Neural crest cell (in vitro differentiated cells): ENCODE measurements at regions not wholly inside any gene's neighbourhood (a gene's known extent, or its start where the extent isn't known, plus 50 kb on each side); places are given as distances from the start of the nearest gene placed in this dataset.

Source experiments
- DNase-seq: peaks from one replicate; pipeline ENCODE4 v3.0.0; 2021; ENCODE audit warnings: low read depth, mixed read lengths, low spot score
- H3K27ac Mint-ChIP-seq: one replicate; pipeline ENCODE4 v1.8.0; 2021; ENCODE audit warnings: mild to moderate bottlenecking, mixed read lengths; ENCODE audit not compliant: unreplicated experiment
- H3K27me3 Mint-ChIP-seq: 2 replicates; pipeline ENCODE4 v1.8.0; 2021; ENCODE audit warnings: low read depth, mild to moderate bottlenecking, mixed read lengths
- H3K36me3 Mint-ChIP-seq: 2 replicates; pipeline ENCODE4 v1.8.0; 2021; ENCODE audit warnings: low read depth, mild to moderate bottlenecking, mixed read lengths
- H3K4me1 Mint-ChIP-seq: 2 replicates; pipeline ENCODE4 v1.8.0; 2021; ENCODE audit warnings: mixed read lengths
- H3K4me3 Mint-ChIP-seq: one replicate; pipeline ENCODE4 v1.8.0; 2021; ENCODE audit warnings: mild to moderate bottlenecking, mixed read lengths
- H3K9me3 Mint-ChIP-seq: 2 replicates; pipeline ENCODE4 v1.8.0; 2021; ENCODE audit warnings: mixed read lengths
- CTCF ChIP-seq: fragments of 200-600 bp; sonication (generic); conservative IDR thresholded peaks from 2 replicates; pipeline ENCODE4 v1.5.0; 2021; ENCODE audit warnings: antibody characterized with exemption, mild to moderate bottlenecking

- TF ChIP-seq CTCF = no peak
- Mint-ChIP-seq H3K9me3 (peaks cover 3% of the 10 kb centered on the region), H3K36me3 (no peaks in the 10 kb centered on the region), H3K4me1 (no peaks in the 10 kb centered on the region), H3K27me3 (no peaks in the 10 kb centered on the region), H3K4me3 (no peak overlapping the region), H3K27ac (no peak overlapping the region)
- DNase-seq = no peak
These were observed 82.4 kb upstream of the CYYR1 start for GRCh38 chr21:26655460-26655859.

- Mint-ChIP-seq H3K4me3 (no peak overlapping the region), H3K9me3 (no peaks in the 10 kb centered on the region), H3K36me3 (no peaks in the 10 kb centered on the region), H3K27me3 (no peaks in the 10 kb centered on the region), H3K4me1 (no peaks in the 10 kb centered on the region), H3K27ac (no peak overlapping the region)
- no peak for TF ChIP-seq CTCF
- no peak for DNase-seq
These were observed 80.3 kb upstream of the CYYR1 start for GRCh38 chr21:26653430-26653829.

GRCh38 chr21:26652854-26653253, 79.8 kb upstream of the CYYR1 start:
- H3K36me3 Mint-ChIP-seq = no peaks in the 10 kb centered on the region
- H3K4me1 Mint-ChIP-seq = no peaks in the 10 kb centered on the region
- no peaks in the 10 kb centered on the region for H3K27me3 Mint-ChIP-seq
- H3K4me3 Mint-ChIP-seq = no peak overlapping the region
- H3K9me3 Mint-ChIP-seq = no peaks in the 10 kb centered on the region
- no peak overlapping the region for H3K27ac Mint-ChIP-seq
- DNase-seq = no peak
- TF ChIP-seq CTCF = no peak

- H3K9me3 Mint-ChIP-seq = no peaks in the 10 kb centered on the region
- no peaks in the 10 kb centered on the region for H3K36me3 Mint-ChIP-seq
- DNase-seq = no peak
- TF ChIP-seq CTCF = no peak
- no peak overlapping the region for H3K27ac Mint-ChIP-seq
- H3K27me3 Mint-ChIP-seq = no peaks in the 10 kb centered on the region
- no peaks in the 10 kb centered on the region for H3K4me1 Mint-ChIP-seq
- H3K4me3 Mint-ChIP-seq = no peak overlapping the region
These were observed 68.0 kb upstream of the CYYR1 start for GRCh38 chr21:26641062-26641461.

GRCh38 chr21:26637201-26637745, 64.2 kb upstream of the CYYR1 start:
- peaks cover 2% of the 10 kb centered on the region for H3K36me3 Mint-ChIP-seq
- peaks cover 2% of the 10 kb centered on the region for H3K9me3 Mint-ChIP-seq
- no peak for TF ChIP-seq CTCF
- H3K4me1 Mint-ChIP-seq = no peaks in the 10 kb centered on the region
- no peak overlapping the region for H3K4me3 Mint-ChIP-seq
- no peaks in the 10 kb centered on the region for H3K27me3 Mint-ChIP-seq
- no peak overlapping the region for H3K27ac Mint-ChIP-seq
- DNase-seq = no peak

GRCh38 chr21:26635681-26636080, 62.6 kb upstream of the CYYR1 start:
- Mint-ChIP-seq H3K9me3 (peaks cover 5% of the 10 kb centered on the region), H3K4me3 (no peak overlapping the region), H3K4me1 (no peaks in the 10 kb centered on the region), H3K36me3 (peaks cover 7% of the 10 kb centered on the region), H3K27ac (no peak overlapping the region), H3K27me3 (no peaks in the 10 kb centered on the region)
- no peak for DNase-seq
- no peak for TF ChIP-seq CTCF
